Chondrocyte (in vitro differentiated cells): ENCODE measurements at regions not wholly inside any gene's neighbourhood (a gene's known extent, or its start where the extent isn't known, plus 50 kb on each side); places are given as distances from the start of the nearest gene placed in this dataset.

Experiments used
- DNase-seq: peaks from one replicate; pipeline ENCODE4 v3.0.0; 2021; ENCODE audit warnings: mixed read lengths, low spot score
- H3K27ac Mint-ChIP-seq: one replicate; pipeline ENCODE4 v1.8.0; 2021; ENCODE audit warnings: mild to moderate bottlenecking, moderate library complexity, mixed read lengths; ENCODE audit not compliant: unreplicated experiment
- H3K27me3 Mint-ChIP-seq: 2 replicates; pipeline ENCODE4 v1.8.0; 2021; ENCODE audit warnings: low read depth, mixed read lengths
- H3K36me3 Mint-ChIP-seq: 2 replicates; pipeline ENCODE4 v1.8.0; 2021; ENCODE audit warnings: low read depth, mixed read lengths
- H3K4me1 Mint-ChIP-seq: 2 replicates; pipeline ENCODE4 v1.8.0; 2021; ENCODE audit warnings: low read depth, mild to moderate bottlenecking, mixed read lengths
- H3K4me3 Mint-ChIP-seq: one replicate; pipeline ENCODE4 v1.8.0; 2021; ENCODE audit warnings: mild to moderate bottlenecking, moderate library complexity, mixed read lengths; ENCODE audit not compliant: unreplicated experiment
- H3K9me3 Mint-ChIP-seq: 2 replicates; pipeline ENCODE4 v1.8.0; 2021; ENCODE audit warnings: low read depth, mixed read lengths
- CTCF ChIP-seq: fragments of 200-600 bp; sonication (generic); IDR thresholded peaks from 2 replicates; pipeline ENCODE4 v1.5.0; 2021; ENCODE audit warnings: antibody characterized with exemption, mild to moderate bottlenecking, moderate library complexity

DNA sequence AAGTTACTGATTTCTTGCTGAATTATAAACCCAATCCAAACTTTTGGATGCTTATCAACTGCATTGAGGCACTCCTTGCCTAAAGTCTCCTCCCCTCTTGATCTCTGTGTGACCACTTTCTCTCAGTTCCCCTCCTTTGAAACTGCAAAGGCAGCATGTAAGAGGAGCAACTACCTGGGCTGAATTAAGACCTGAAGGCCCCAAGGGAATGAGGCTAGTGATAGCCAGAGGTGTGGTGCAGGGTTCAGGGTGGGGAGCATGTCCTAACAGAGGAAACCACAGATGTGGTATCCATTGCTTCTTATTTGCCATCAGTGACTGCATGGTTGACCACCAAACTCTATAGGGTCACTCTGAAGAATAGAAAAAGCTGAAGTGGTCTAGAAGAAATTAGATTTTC is 557.9 kb downstream of the TNS1 start:
- no peak overlapping the region for H3K27ac Mint-ChIP-seq
- DNase-seq = no peak
- peaks cover 1% of the 10 kb centered on the region for H3K36me3 Mint-ChIP-seq
- no peak for TF ChIP-seq CTCF
- no peaks in the 10 kb centered on the region for H3K9me3 Mint-ChIP-seq
- peaks cover 12% of the 10 kb centered on the region for H3K4me1 Mint-ChIP-seq
- no peaks in the 10 kb centered on the region for H3K27me3 Mint-ChIP-seq
- H3K4me3 Mint-ChIP-seq = no peak overlapping the region

DNA sequence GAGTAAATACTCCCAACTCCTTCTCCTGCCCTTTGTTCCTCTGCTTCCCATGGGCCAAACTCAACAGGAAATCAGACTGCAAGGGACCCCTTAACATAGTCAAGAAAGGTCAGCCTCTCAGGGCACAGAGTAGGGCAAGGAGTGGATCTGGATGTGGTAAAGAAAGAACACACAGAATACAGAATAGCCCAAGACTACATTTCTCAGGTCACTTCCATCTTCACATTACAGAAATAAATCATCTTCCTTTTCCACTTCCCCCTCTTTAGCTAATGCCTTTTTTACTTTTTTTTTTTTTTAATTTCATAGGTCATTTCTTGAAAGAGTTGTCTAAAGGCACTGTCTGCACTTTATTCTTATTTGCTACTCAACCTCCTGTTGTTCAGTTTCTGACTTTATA is 558.3 kb downstream of the TNS1 start:
- no peak for TF ChIP-seq CTCF
- Mint-ChIP-seq H3K4me1 (peaks cover 15% of the 10 kb centered on the region), H3K36me3 (peaks cover 1% of the 10 kb centered on the region), H3K9me3 (no peaks in the 10 kb centered on the region), H3K27me3 (no peaks in the 10 kb centered on the region), H3K27ac (no peak overlapping the region), H3K4me3 (no peak overlapping the region)
- no peak for DNase-seq

DNA sequence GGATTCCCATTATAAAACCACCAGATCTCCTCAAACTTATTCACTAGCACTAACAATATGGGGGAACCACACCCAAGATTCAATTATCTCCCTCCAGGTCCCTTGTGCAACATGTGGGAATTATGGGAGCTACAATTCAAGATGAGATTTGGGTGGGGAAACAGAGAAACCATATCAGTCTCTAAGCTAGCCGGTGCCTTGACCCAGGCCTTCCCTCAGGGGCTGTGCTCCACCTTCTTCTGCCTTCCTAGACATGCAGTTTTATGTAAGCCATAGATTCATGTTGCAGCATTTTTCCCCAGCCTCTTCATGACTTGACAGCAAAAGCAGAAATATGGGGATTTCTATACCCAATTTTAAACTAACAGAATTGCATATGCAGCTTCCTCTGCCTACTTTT is 559.2 kb downstream of the TNS1 start:
- Mint-ChIP-seq H3K4me1 (peaks cover 15% of the 10 kb centered on the region), H3K27ac (no peak overlapping the region), H3K4me3 (no peak overlapping the region), H3K36me3 (peaks cover 1% of the 10 kb centered on the region), H3K27me3 (no peaks in the 10 kb centered on the region), H3K9me3 (no peaks in the 10 kb centered on the region)
- TF ChIP-seq CTCF = no peak
- DNase-seq = no peak

DNA sequence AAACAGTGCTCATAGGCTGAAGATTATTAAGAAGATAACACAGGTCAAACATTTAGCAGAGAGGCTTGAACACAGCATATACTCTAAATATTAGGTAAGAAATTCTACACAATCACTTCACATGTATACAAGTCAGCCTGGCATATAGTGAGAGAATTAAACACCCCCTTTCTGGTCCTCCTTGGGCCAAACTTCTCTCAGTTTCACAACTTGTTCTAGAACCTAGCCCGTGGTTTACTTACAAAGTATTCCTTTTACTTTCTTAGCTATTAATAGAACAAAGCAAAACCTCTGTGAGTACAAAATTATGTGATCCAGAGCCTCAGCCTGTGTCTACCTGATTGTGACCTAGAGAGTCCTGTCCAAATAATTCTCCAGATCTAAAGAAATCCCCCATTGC is 562.8 kb downstream of the TNS1 start:
- no peak for DNase-seq
- Mint-ChIP-seq H3K27ac (no peak overlapping the region), H3K4me1 (peaks cover 33% of the 10 kb centered on the region), H3K36me3 (no peaks in the 10 kb centered on the region), H3K4me3 (no peak overlapping the region), H3K9me3 (no peaks in the 10 kb centered on the region), H3K27me3 (no peaks in the 10 kb centered on the region)
- no peak for TF ChIP-seq CTCF

DNA sequence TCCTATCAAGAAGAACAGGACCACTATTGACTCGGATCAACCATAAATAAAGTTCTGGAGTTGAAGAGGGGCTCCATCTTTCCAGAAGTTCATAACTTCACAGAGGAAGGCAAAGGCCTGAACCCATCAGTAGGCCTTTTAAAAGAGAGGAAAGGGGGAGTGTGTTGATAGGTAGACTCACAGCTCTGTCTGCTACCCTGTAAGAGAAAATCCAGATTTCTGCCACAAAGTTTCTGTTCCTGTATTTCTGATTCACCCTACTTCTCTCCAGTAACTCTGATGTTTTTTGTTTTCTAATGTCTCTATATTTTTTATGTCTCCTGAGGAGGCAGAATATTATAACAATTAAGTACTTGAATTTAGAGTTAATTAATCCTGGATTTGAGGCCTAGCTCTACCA is 564.0 kb downstream of the TNS1 start:
- no peak overlapping the region for H3K27ac Mint-ChIP-seq

More for the DNA sequence above, 564.0 kb downstream of the TNS1 start:
- DNase-seq = no peak
- no peaks in the 10 kb centered on the region for H3K36me3 Mint-ChIP-seq
- no peak overlapping the region for H3K4me3 Mint-ChIP-seq
- no peaks in the 10 kb centered on the region for H3K27me3 Mint-ChIP-seq
- TF ChIP-seq CTCF = no peak
- peaks cover 44% of the 10 kb centered on the region for H3K4me1 Mint-ChIP-seq
- H3K9me3 Mint-ChIP-seq = no peaks in the 10 kb centered on the region
